GM12878 (cell line): ENCODE measurements at regions not wholly inside any gene's neighbourhood (a gene's known extent, or its start where the extent isn't known, plus 50 kb on each side); places are given as distances from the start of the nearest gene placed in this dataset.

Experiments
- ATAC-seq: fragments of 200-7000 bp; cut with Tn5 transposase; 3 replicates; pipeline ENCODE4 v1.9.1; 2020; ENCODE audit warnings: mild to moderate bottlenecking, moderate library complexity
- BruUV-seq: library from RNA; stranded (reverse); fragments of 400-500 nt; replicated peaks from 2 replicates; lab custom pipeline; 2021; lab: Mats Ljungman, UMichigan
- CTCF ChIA-PET: fragments of 300-600 bp; sonication (Branson Sonifier 250); formaldehyde crosslinking; extraction: SDS; loops from one replicate; lab custom pipeline; 2021; ENCODE audit warnings: inconsistent platforms; lab: Yijun Ruan, JAX
- POLR2A ChIA-PET: fragments of 350-600 bp; formaldehyde crosslinking; extraction: SDS; loops from one replicate; lab custom pipeline; 2021; ENCODE audit warnings: inconsistent platforms; lab: Charles Lee
- RAD21 ChIA-PET: fragments of 300-600 bp; sonication (Branson Sonifier 250); formaldehyde crosslinking; loops from one replicate; lab custom pipeline; 2023; ENCODE audit warnings: antibody characterized with exemption; ENCODE audit not compliant: unreplicated experiment; lab: Charles Lee
- SMC1A ChIA-PET: fragments of 300-600 bp; sonication (Branson Sonifier 250); formaldehyde crosslinking; loops from one replicate; lab custom pipeline; 2023; ENCODE audit not compliant: unreplicated experiment, uncharacterized antibody; lab: Charles Lee
- DNase-seq: peaks from one replicate; pipeline ENCODE4 v3.0.0-alpha.2; 2011; ENCODE audit warnings: low read depth, low spot score
- FAIRE-seq: peaks from 3 replicates; lab custom pipeline; 2011; peaks lifted over from hg19 to GRCh38; lab: Jason Lieb, UNC
- H2AFZ ChIP-seq: 2 replicates; pipeline ENCODE4 v1.6.0; 2011; ENCODE audit warnings: low read depth, low read length, control low read depth; ENCODE audit not compliant: control insufficient read depth
- H3K27ac ChIP-seq: 2 replicates; pipeline ENCODE4 v1.5.1; 2011; ENCODE audit warnings: control low read depth; ENCODE audit not compliant: control insufficient read depth, insufficient read depth
- H3K27me3 ChIP-seq, 2 experiments: replicated peaks in 1 of 2; 2 replicates each; pipeline versions ENCODE4 v1.6.0 to v1.6.1; 2011; ENCODE audit warnings: low read length in 1 of 2; ENCODE audit not compliant: control insufficient read depth in 2 of 2, insufficient read depth in 2 of 2
- H3K36me3 ChIP-seq, 2 experiments: 2 replicates each; pipeline ENCODE4 v1.5.1; 2011; ENCODE audit warnings: low read length in 1 of 2; ENCODE audit not compliant: control insufficient read depth in 2 of 2, insufficient read depth in 2 of 2
- H3K4me1 ChIP-seq: 2 replicates; pipeline ENCODE4 v1.6.1; 2011; ENCODE audit warnings: mild to moderate bottlenecking, low read length, moderate library complexity, mixed read lengths; ENCODE audit not compliant: control insufficient read depth, insufficient read depth
- H3K4me2 ChIP-seq: 2 replicates; pipeline ENCODE4 v1.6.0; 2011; ENCODE audit warnings: control low read depth; ENCODE audit not compliant: control insufficient read depth, insufficient read depth
- H3K4me3 ChIP-seq: fragments of 200-600 bp; sonication (generic); 2 replicates; pipeline ENCODE4 v1.5.1; 2016
- H3K79me2 ChIP-seq: 2 replicates; pipeline ENCODE4 v1.6.0; 2011; ENCODE audit warnings: low read length; ENCODE audit not compliant: control insufficient read depth, insufficient read depth
- H3K9ac ChIP-seq: 2 replicates; pipeline ENCODE4 v1.8.0; 2011; ENCODE audit warnings: low read length, control low read depth, mixed read lengths; ENCODE audit not compliant: control insufficient read depth, insufficient read depth
- H3K9me3 ChIP-seq: replicated peaks from 3 replicates; pipeline ENCODE4 v1.5.1; 2011; ENCODE audit warnings: mild to moderate bottlenecking, low read length; ENCODE audit not compliant: control insufficient read depth, insufficient read depth
- H4K20me1 ChIP-seq: 2 replicates; pipeline ENCODE4 v1.6.0; 2011; ENCODE audit not compliant: control insufficient read depth, insufficient read depth
- BCL11A ChIP-seq: IDR thresholded peaks from 2 replicates; pipeline ENCODE4 v1.6.1; 2011; ENCODE audit warnings: low read depth, low read length
- BHLHE40 ChIP-seq, 2 experiments: fragments of 450-650 bp in 1 of 2; IDR thresholded peaks; 2 replicates each; pipeline ENCODE4 v1.6.1; 2011 to 2017; ENCODE audit warnings: low read depth in 2 of 2, borderline replicate concordance in 1 of 2, improper control_type of control experiment in 1 of 2, low read length in 1 of 2, mild to moderate bottlenecking in 1 of 2
- FOXM1 ChIP-seq: IDR thresholded peaks from 2 replicates; pipeline ENCODE4 v1.6.1; 2012; ENCODE audit warnings: low read depth, mild to moderate bottlenecking, inconsistent platforms, low read length, moderate library complexity
- IKZF1 ChIP-seq: fragments of 450-650 bp; conservative IDR thresholded peaks from 2 replicates; pipeline ENCODE4 v1.6.1; 2017; ENCODE audit warnings: antibody characterized with exemption, mild to moderate bottlenecking
- IKZF2 ChIP-seq, 2 experiments: fragments of 450-650 bp; IDR thresholded peaks; 2 replicates each; pipeline ENCODE4 v1.6.1; 2017; ENCODE audit warnings: mild to moderate bottlenecking in 2 of 2, moderate library complexity in 2 of 2
- LARP7 ChIP-seq: fragments of 450-650 bp; IDR thresholded peaks from 2 replicates; pipeline ENCODE4 v1.6.1; 2017; ENCODE audit warnings: mild to moderate bottlenecking
- RELA ChIP-seq: fragments of 450-650 bp; IDR thresholded peaks from 2 replicates; pipeline ENCODE4 v1.8.0; 2014; ENCODE audit warnings: borderline replicate concordance; ENCODE audit not compliant: partially characterized antibody
- SUPT20H ChIP-seq: IDR thresholded peaks from 2 replicates; pipeline ENCODE4 v1.6.1; 2011; ENCODE audit warnings: low read depth, mild to moderate bottlenecking, low read length, moderate library complexity, borderline replicate concordance; ENCODE audit not compliant: control insufficient read depth
- WGBS: methylation state at CpG from one replicate; pipeline ENCODE4 v1.1.6; 2016; ENCODE audit warnings: low lambda C conversion rate; ENCODE audit not compliant: insufficient replicate concordance, insufficient coverage; ENCODE audit errors: missing lambda C conversion rate; 5-methylcytosine and 5-hydroxymethylcytosine counted together
- in situ Hi-C: fragments of 300-500 bp; cut with MboI; formaldehyde crosslinking; loops from 9 replicates; pipeline ENCODE4 v1.14.3; 2018; ENCODE audit warnings: mixed read lengths
- intact Hi-C: fragments of 100-400 bp; cut with micrococcal nuclease; formaldehyde crosslinking; loops from one replicate; pipeline ENCODE4 v1.14.2; 2022; ENCODE audit not compliant: unreplicated experiment
- TF ChIP-seq, protein P1 (sequence below): fragments of 450-650 bp; IDR thresholded peaks from 2 replicates; pipeline ENCODE4 v1.6.1; 2017; ENCODE audit warnings: borderline replicate concordance
- TF ChIP-seq, protein P2 (sequence below): fragments of 450-650 bp; IDR thresholded peaks from 2 replicates; pipeline ENCODE4 v1.6.1; 2018; ENCODE audit warnings: mild to moderate bottlenecking, low read depth, moderate library complexity; ENCODE audit not compliant: partially characterized antibody

GRCh38 chr3:5756443-5756842, 568.9 kb downstream of the EDEM1 start:
- 13% methylated on average over 4 of the region's 4 CpGs for WGBS
- no peak overlapping the region for H3K4me2 ChIP-seq
- ChIA-PET SMC1A (interaction anchor here (0.9 to 3.7 kb wide), 7 partner anchors 10 to 62 kb away, joined by 3 to 32 read pairs (median 3); no protein-coding TSS in a partner anchor), POLR2A (no interaction called here), CTCF (interaction anchor here (0.5 to 2.1 kb wide), 6 partner anchors 11 to 332 kb away, joined by 3 to 10 read pairs (median 4); no protein-coding TSS in a partner anchor), RAD21 (interaction anchor here (0.8 to 1.4 kb wide), 2 partner anchors 25 to 961 kb away, joined by 3 to 4 read pairs; no protein-coding TSS in a partner anchor)
- H3K4me1 ChIP-seq = no peaks in the 10 kb centered on the region
- H3K36me3 ChIP-seq = no peaks in the 10 kb centered on the region
- TF ChIP-seq LARP7 = no peak
- TF ChIP-seq IKZF2 (IDR thresholded peaks at IDR 0.05) = 0 out of 4 replicates have a peak, but pooled peaks have one; percentile 9 to 13
- TF ChIP-seq BCL11A = 0 out of 2 replicates have a peak, but pooled peaks have one; percentile 22
- peak in 1 of 2 experiments; percentile 42; a peak in 1 of 4 replicates for TF ChIP-seq BHLHE40 (IDR thresholded peaks at IDR 0.05; ENCODE audit: borderline replicate concordance in 1 of 2, low read depth in 2 of 2, low read length in 1 of 2)
- no peaks in the 10 kb centered on the region for H4K20me1 ChIP-seq
- no TSS peak for BruUV-seq
- FAIRE-seq (no peak), ATAC-seq (peak; percentile 45), DNase-seq (no peak)
- H3K79me2 ChIP-seq = no peaks in the 10 kb centered on the region
- no peak overlapping the region for H3K9ac ChIP-seq
- H3K9me3 ChIP-seq = no peaks in the 10 kb centered on the region
- no peak overlapping the region for H2AFZ ChIP-seq
- no peak overlapping the region for H3K27ac ChIP-seq
- no peaks in the 10 kb centered on the region; a peak in 1 of 4 replicates for H3K27me3 ChIP-seq
- no peak overlapping the region for H3K4me3 ChIP-seq
- in situ Hi-C loops (no loop called here), intact Hi-C loops (loop anchor here (5.0 kb wide), 1 partner anchor 329 kb away; no protein-coding TSS in a partner anchor)

GRCh38 chr3:5757213-5757804, 569.8 kb downstream of the EDEM1 start:
- in situ Hi-C loops (no loop called here), intact Hi-C loops (loop anchor here (5.0 kb wide), 1 partner anchor 330 kb away; no protein-coding TSS in a partner anchor)
- CTCF ChIA-PET = interaction anchor here (0.5 to 1.6 kb wide), 2 partner anchors 10 to 41 kb away, joined by 3 to 4 read pairs; no protein-coding TSS in a partner anchor
- H4K20me1 ChIP-seq = no peaks in the 10 kb centered on the region
- no peaks in the 10 kb centered on the region for H3K9me3 ChIP-seq
- H3K9ac ChIP-seq = no peak overlapping the region
- peak; percentile 51 for ATAC-seq
- no peak overlapping the region for H3K4me2 ChIP-seq
- DNase-seq = peak; percentile 35
- WGBS = 43% methylated on average over 7 of the region's 7 CpGs
- BruUV-seq = no TSS peak
- POLR2A ChIA-PET = no interaction called here
- no peak overlapping the region for H3K27ac ChIP-seq
- H3K79me2 ChIP-seq = no peaks in the 10 kb centered on the region
- no peak overlapping the region for H2AFZ ChIP-seq
- no peak overlapping the region for H3K4me3 ChIP-seq
- no peaks in the 10 kb centered on the region; a peak in 1 of 4 replicates for H3K27me3 ChIP-seq
- H3K36me3 ChIP-seq = no peaks in the 10 kb centered on the region
- SMC1A ChIA-PET = interaction anchor here (1.0 to 3.7 kb wide), 4 partner anchors 11 to 35 kb away, joined by 3 to 32 read pairs (median 4); no protein-coding TSS in a partner anchor
- RAD21 ChIA-PET = no interaction called here
- peak; percentile 52 for FAIRE-seq
- no peaks in the 10 kb centered on the region for H3K4me1 ChIP-seq
- TF ChIP-seq RELA (no peak), FOXM1 (no peak), SUPT20H (no peak), IKZF1 (0 out of 2 replicates have a peak, but pooled peaks have one; percentile 11)
- TF ChIP-seq, protein P1, sequence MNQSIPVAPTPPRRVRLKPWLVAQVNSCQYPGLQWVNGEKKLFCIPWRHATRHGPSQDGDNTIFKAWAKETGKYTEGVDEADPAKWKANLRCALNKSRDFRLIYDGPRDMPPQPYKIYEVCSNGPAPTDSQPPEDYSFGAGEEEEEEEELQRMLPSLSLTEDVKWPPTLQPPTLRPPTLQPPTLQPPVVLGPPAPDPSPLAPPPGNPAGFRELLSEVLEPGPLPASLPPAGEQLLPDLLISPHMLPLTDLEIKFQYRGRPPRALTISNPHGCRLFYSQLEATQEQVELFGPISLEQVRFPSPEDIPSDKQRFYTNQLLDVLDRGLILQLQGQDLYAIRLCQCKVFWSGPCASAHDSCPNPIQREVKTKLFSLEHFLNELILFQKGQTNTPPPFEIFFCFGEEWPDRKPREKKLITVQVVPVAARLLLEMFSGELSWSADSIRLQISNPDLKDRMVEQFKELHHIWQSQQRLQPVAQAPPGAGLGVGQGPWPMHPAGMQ = no peak
- TF ChIP-seq, protein P2, sequence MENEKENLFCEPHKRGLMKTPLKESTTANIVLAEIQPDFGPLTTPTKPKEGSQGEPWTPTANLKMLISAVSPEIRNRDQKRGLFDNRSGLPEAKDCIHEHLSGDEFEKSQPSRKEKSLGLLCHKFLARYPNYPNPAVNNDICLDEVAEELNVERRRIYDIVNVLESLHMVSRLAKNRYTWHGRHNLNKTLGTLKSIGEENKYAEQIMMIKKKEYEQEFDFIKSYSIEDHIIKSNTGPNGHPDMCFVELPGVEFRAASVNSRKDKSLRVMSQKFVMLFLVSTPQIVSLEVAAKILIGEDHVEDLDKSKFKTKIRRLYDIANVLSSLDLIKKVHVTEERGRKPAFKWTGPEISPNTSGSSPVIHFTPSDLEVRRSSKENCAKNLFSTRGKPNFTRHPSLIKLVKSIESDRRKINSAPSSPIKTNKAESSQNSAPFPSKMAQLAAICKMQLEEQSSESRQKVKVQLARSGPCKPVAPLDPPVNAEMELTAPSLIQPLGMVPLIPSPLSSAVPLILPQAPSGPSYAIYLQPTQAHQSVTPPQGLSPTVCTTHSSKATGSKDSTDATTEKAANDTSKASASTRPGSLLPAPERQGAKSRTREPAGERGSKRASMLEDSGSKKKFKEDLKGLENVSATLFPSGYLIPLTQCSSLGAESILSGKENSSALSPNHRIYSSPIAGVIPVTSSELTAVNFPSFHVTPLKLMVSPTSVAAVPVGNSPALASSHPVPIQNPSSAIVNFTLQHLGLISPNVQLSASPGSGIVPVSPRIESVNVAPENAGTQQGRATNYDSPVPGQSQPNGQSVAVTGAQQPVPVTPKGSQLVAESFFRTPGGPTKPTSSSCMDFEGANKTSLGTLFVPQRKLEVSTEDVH = no peak
